HG02571 (cell line): ENCODE measurements at regions not wholly inside any gene's neighbourhood (a gene's known extent, or its start where the extent isn't known, plus 50 kb on each side); places are given as distances from the start of the nearest gene placed in this dataset.

Experiments used
- ATAC-seq: cut with Tn5 transposase; IDR thresholded peaks from one replicate; pipeline ENCODE4 v1.9.1; 2021; ENCODE audit warnings: mild to moderate bottlenecking, moderate library complexity; ENCODE audit not compliant: unreplicated experiment

DNA sequence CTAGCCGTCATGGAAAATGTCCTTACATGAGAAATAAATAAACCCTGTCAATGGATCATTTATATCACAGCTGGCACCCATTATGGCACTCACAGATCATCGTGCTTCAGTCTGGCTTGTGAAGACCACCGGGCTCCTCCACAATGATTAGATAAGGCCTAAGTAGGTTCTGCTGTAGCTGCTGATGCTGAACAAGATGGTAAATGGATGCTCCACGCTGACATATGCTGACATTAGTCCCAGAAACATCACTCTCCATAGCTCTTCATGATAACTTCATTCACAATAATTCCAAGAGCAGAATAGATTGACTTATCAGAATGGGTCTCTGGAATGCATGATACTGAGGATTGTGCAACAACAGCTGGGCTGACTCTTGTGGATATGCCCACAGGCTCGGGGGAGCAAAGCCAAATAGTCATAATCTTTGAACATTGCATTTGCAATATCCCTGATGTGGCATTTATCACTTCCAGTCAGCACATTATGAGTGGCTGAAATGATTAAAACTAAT, 63.8 kb upstream of the RXFP2 start:
- ATAC-seq: no peak

DNA sequence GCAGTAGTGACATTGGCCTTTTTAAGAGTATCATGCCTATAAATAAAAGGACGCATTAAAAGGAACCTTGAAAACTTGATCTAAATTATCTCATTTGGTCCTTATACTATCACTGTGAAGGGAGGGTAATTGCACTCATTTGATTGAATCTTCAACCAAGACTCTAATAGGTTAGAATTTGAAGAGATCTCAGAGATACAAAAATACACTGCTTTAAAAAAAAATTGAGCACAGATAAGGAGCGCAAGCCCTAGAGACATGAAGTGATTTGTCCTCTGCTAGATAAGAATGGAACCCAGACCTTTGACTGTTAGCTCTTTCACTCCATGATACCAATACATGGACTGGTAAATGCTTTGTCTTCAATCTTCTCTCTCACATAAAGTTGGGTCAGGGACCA, 58.2 kb upstream of the RXFP2 start:
- no peak for ATAC-seq

DNA sequence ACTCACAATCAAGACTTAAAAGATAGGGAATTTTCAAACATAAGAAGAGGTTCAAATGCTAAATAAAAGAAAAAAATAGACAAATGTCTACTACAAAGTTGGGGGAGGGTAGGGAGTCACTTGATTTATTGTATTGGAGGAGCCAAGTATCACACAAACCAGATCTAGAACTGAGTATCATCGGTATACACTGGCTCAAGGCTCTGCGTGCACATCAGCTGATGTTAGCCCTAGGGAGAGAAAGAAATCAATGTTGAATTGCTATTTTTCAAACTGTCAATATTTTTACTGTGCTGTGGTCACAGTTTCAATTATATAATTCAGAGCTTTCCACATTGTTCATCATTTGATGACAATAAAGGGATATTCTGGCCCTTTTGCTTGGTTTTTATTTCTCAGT, 54.9 kb upstream of the RXFP2 start:
- no peak for ATAC-seq

- no peak for ATAC-seq
Measured at GRCh38 chr13:31686670-31687425, 52.5 kb upstream of the RXFP2 start.
